NT2/D1 (cell line): ENCODE measurements at regions not wholly inside any gene's neighbourhood (a gene's known extent, or its start where the extent isn't known, plus 50 kb on each side); places are given as distances from the start of the nearest gene placed in this dataset.

Source experiments
- SUZ12 ChIP-seq: IDR thresholded peaks from 2 replicates; pipeline ENCODE4 v1.6.1; 2011; ENCODE audit not compliant: insufficient read length, insufficient read depth; ENCODE audit errors: extremely low read depth
- YY1 ChIP-seq: IDR thresholded peaks from 2 replicates; pipeline ENCODE4 v1.6.1; 2011; ENCODE audit not compliant: insufficient read length, insufficient read depth
- ZNF274 ChIP-seq: IDR thresholded peaks from 2 replicates; pipeline ENCODE4 v1.6.1; 2011; ENCODE audit warnings: mild to moderate bottlenecking, low read depth, low read length

DNA sequence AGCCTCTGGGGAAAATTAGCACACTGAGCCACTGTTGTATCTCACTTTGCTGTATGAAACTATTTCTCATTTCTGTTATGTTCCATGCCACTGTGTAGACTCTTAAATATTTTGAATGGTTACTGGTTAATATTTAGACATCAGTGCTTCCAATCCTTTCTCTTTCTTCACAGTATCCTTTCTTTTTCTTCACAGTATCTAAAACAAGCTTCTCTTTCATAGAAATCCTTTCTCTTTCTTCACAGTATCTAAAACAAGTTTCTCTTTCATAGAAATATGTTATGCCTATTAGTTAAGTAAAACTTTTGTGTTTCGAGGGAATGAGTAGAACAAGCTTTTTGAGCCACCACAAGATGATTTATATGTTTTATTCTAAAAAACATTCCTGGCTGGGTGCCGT, 326.8 kb upstream of the KLF12 start:
- TF ChIP-seq YY1 (no peak), ZNF274 (no peak), SUZ12 (no peak)
